ENCODE measurements at regions not wholly inside any gene's neighbourhood (a gene's known extent, or its start where the extent isn't known, plus 50 kb on each side); places are given as distances from the start of the nearest gene placed in this dataset.
"Not testable (repeated sequence)": the region's sequence is repeated elsewhere in the genome, so short reads cannot be mapped to it uniquely, and the experiment has no call there.

DNA sequence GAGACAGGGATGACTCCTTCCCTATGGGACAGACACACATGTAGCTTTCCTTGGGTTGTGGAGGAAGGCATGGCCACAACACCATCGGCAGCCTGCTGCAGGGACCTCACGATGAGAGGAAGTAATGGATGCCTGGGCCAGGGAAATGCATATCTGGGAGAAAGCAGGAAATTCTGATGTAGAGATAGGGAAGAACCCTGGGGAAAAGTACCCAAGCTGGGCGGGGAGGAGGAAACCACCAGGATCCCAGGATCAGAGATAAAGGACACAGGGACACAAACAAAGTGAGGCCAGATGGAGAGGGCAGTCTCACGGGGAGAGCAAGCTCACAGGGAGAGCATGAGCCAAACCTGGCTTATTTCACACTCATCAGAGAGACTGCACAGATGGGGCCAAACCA, 294.7 kb upstream of the TEKT4 start:
- not testable (repeated sequence) for DNase-seq (ENCODE audit: low spot score); H3K4me3 ChIP-seq; H3K27ac ChIP-seq

- not testable (repeated sequence) for H3K4me3 ChIP-seq; H3K27ac ChIP-seq; DNase-seq (ENCODE audit: low spot score)
Observed at GRCh38 chr2:94577160-94577559, 294.1 kb upstream of the TEKT4 start.

DNA sequence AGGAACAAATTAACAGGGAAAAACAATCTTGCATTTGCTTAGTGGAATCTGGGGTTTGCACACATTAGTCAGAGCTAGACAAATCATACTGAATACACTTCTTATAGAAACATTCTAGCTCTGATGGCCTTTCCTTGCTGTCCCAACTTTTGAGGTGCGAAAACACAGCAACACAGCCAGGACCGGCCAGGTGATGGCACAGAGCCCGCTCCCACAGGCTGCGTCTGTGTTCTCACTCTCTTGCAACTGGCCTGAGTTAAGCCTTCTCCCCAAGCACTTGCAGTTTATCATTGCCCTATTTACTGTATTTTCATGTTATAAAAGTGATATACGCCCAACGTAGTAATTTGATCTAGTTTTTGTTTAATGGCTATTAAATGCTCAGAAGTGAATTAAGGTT, 292.0 kb upstream of the TEKT4 start:
- not testable (repeated sequence) for H3K27ac ChIP-seq; DNase-seq (ENCODE audit: low spot score); H3K4me3 ChIP-seq

DNA sequence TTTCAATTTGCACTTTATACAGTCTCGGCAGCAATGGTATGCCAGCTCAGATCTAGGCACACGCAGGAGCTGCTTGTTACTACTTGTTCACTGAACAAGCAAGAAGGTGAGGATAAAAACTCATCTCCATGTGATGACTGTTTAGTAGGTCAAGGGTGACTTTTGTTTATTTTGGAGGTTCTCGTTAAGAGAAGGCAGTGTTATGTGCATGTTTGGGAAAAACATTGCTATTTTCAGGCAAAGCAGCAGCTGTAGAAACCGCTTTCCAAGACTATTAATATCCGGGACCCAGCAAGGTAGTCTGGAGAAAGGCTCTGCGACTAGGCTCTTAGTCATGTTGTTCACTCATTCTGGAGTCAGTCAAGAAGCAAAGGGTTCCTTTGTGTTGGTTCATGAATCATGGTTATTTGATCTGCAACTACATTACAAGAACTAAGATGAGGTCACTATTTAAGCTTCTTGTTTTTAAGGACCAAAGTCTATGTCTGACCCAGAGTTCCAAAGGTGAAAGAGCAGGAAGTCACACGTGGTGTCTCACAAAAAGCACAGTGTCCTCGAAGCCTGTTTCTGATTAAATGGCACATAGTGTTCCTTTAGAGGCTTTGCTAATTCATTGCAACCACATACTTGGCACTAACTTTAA, 288.0 kb upstream of the TEKT4 start:
- not testable (repeated sequence) for H3K4me3 ChIP-seq; DNase-seq (ENCODE audit: low spot score)
- H3K27ac ChIP-seq = peak overlapping the region in 1 of 2 donors; percentile 11

GRCh38 chr2:94584569-94584968, 286.7 kb upstream of the TEKT4 start:
- not testable (repeated sequence) for H3K4me3 ChIP-seq; DNase-seq (ENCODE audit: low spot score); H3K27ac ChIP-seq

DNA sequence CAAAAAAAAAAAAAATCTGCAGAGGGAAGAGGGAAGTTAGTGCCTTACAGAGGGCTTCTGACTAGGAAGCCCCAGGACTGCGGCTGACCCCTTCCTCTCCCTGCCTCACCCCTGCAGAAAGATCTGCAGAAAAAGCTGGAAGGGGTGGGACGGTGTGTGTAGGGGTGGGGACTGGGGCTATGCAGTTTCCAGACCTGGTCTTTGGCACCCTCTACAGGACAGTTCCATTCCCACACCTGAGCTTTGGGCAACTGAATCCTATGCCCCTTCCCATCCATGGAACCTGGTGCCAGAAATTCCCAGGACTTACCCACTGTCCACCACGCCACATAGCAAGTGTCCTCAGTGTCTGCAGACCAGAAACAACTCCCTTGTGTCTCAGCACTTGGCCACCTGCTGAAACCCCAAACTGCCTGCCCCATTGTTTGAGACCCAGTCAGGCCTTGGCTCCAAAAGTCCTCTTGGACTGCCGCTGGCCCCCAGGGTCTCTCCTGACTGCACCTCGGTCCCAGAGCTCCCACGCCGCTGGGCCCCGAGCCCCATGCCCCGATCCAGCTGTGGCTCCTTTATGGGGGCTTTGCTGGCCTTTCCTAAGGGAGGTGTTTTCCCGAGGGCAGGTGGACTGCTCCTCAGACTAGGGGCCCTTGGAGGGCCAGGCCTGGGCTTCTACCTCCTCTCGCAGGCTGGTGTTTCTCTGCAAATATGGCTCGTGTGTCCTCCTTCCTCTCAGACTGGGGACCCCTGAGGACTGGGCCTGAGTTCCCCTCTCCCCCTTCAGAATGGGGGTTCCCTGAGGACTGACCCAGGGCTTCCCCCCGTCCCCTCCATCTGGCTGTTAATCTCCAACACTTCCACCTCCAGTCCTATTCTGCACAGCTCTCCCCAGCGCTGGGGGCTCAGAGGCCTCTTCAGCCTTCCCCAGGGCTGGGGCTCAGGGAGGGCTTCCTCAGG, 284.9 kb upstream of the TEKT4 start:
- DNase-seq (ENCODE audit: low spot score); H3K27ac ChIP-seq; H3K4me3 ChIP-seq: not testable (repeated sequence)

GRCh38 chr2:94587042-94587441, 284.2 kb upstream of the TEKT4 start:
- not testable (repeated sequence) for DNase-seq (ENCODE audit: low spot score); H3K27ac ChIP-seq; H3K4me3 ChIP-seq

DNA sequence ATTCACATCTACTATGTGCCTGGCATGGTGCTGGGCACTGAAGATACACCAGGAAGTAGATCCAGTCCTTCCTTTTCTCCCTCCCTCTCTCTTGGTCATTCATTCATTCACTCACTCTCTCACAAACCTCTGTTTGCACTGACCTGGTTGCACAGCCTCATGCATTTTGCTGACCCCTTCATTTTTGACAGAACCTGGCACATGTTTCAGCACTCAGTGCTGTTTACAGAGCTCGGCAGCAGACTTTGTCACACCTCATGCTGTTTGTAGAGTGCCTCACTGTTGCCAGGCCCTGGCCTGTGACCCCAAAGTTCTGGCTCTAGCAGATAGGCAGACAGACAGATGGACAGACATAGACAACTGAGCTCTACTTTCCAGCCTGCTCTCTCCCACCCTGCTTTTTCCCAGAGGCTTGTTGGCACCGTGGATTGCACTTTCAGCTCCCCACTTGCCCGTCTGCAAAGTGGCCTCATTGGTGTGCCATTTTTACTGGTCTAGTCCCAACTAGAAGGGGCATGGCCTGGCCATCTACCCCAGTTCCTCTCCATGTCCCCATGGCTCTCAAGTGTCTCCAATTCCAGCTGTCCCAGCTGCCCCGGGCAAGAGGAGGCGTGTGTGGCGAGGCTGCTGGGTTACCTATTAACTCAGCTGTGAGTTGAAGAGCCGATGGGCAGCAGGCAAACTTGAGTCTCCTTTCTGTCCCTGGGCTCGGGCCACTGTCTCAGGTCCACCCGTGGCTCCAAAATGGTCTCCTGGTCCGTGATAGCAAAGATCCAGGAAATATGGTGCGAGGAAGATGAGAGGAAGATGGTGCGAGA, 277.0 kb upstream of the TEKT4 start:
- not testable (repeated sequence) for H3K27ac ChIP-seq; H3K4me3 ChIP-seq; DNase-seq (ENCODE audit: low spot score)

- not testable (repeated sequence) for DNase-seq (ENCODE audit: low spot score); H3K4me3 ChIP-seq; H3K27ac ChIP-seq
Observed at GRCh38 chr2:94595956-94596355, 275.3 kb upstream of the TEKT4 start.

- H3K4me3 ChIP-seq; H3K27ac ChIP-seq; DNase-seq (ENCODE audit: low spot score): not testable (repeated sequence)
Observed at GRCh38 chr2:94598075-94598713, 273.0 kb upstream of the TEKT4 start.

DNA sequence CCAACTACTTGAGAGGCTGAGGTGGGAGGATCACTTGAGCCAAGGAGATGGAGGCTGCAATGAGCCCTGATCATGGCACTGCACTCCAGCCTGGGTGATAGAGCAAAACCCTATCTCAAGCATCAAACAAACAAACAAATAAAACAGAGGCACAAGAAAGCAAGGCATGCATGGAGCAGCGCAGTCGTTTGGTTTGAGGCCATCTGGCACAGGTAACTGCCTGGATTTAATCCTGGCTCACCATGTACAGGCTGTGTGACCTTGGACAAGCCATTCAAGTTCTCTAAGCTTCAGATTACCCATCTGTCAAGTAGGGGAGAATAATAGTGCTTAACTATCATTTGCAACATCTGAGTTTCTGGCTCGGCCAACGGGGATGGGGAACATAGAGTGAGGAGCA, 270.3 kb upstream of the TEKT4 start:
- not testable (repeated sequence) for H3K27ac ChIP-seq, H3K4me3 ChIP-seq

DNA sequence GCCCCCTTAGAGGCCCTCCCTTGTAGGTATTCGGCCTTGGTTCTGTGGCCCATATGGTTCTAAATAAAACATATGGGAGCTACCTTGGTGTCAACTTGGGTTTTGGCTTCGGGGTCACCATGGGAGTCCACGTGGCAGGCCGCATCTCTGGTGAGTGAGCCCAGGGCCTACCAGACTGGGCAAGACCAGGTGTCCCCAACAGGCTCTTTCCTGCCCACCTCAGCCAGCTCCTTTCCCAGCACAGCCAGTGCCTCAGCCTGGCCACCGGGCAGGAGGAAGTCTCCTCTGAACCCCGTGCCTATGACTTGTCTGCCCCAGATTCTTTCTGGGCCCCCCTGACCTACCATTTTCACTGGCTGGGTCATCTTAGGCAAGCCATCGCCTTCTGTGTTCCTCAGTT, 268.8 kb upstream of the TEKT4 start:
- TF ChIP-seq CTCF (IDR thresholded peaks at IDR 0.05) = no peak
- DNase-seq (ENCODE audit: low spot score) = no peak
- Histone ChIP-seq H3K27ac (no peak overlapping the region), H3K4me3 (no peak overlapping the region)

More for the DNA sequence above, 270.3 kb upstream of the TEKT4 start:
- not testable (repeated sequence) for DNase-seq (ENCODE audit: low spot score)

Measured in coronary artery (tissue), 2 donors.